ENCODE measurements at regions not wholly inside any gene's neighbourhood (a gene's known extent, or its start where the extent isn't known, plus 50 kb on each side); places are given as distances from the start of the nearest gene placed in this dataset.

GRCh38 chr10:65112573-65112972, 1591.4 kb downstream of the REEP3 start:
- H2AFZ ChIP-seq (ENCODE audit: low read depth, low read length, severe bottlenecking): no peak overlapping the region
- H3K27ac ChIP-seq (ENCODE audit: low read depth, low read length): no peak overlapping the region
- H3K36me3 ChIP-seq (ENCODE audit: low read length): no peaks in the 10 kb centered on the region
- H3K27me3 ChIP-seq (ENCODE audit: low read length): no peaks in the 10 kb centered on the region
- H3F3A ChIP-seq (ENCODE audit: insufficient read depth): no peaks in the 10 kb centered on the region
- H3K9me3 ChIP-seq (ENCODE audit: insufficient read depth, low read length): no peaks in the 10 kb centered on the region
- H3K9me2 ChIP-seq (replicated peaks; ENCODE audit: insufficient read depth, low read length): no peaks in the 10 kb centered on the region
- H3K79me2 ChIP-seq (ENCODE audit: insufficient read depth, low read length): no peaks in the 10 kb centered on the region
- no peak overlapping the region for H3K4me2 ChIP-seq (ENCODE audit: low read depth, low read length, poor library complexity, severe bottlenecking)
- TF ChIP-seq EZH2phosphoT487 (conservative IDR thresholded peaks at IDR 0.05; ENCODE audit: low read length): no peak
- TF ChIP-seq CTCF (IDR thresholded peaks at IDR 0.05; ENCODE audit: insufficient read depth, low read length, poor library complexity, severe bottlenecking): no peak
- H4K20me1 ChIP-seq (ENCODE audit: low read depth, low read length): no peaks in the 10 kb centered on the region
- no peak overlapping the region for H3K4me3 ChIP-seq (ENCODE audit: insufficient read depth, low read length, poor library complexity, severe bottlenecking)
- H3K9ac ChIP-seq (ENCODE audit: low read length): no peak overlapping the region

- Histone ChIP-seq H3K27ac (ENCODE audit: low read depth, low read length) (no peak overlapping the region), H3K36me3 (ENCODE audit: low read length) (no peaks in the 10 kb centered on the region), H3K9ac (ENCODE audit: low read length) (no peak overlapping the region), H3K4me3 (ENCODE audit: insufficient read depth, low read length, poor library complexity, severe bottlenecking) (no peak overlapping the region), H3K9me2 (replicated peaks; ENCODE audit: insufficient read depth, low read length) (0 out of 2 replicates have a peak, but pooled peaks cover 4% of the 10 kb centered on the region), H3K9me3 (ENCODE audit: insufficient read depth, low read length) (no peaks in the 10 kb centered on the region), H4K20me1 (ENCODE audit: low read depth, low read length) (no peaks in the 10 kb centered on the region), H2AFZ (ENCODE audit: low read depth, low read length, severe bottlenecking) (no peak overlapping the region), H3F3A (ENCODE audit: insufficient read depth) (no peaks in the 10 kb centered on the region), H3K4me2 (ENCODE audit: low read depth, low read length, poor library complexity, severe bottlenecking) (no peak overlapping the region), H3K79me2 (ENCODE audit: insufficient read depth, low read length) (no peaks in the 10 kb centered on the region), H3K27me3 (ENCODE audit: low read length) (no peaks in the 10 kb centered on the region)
- TF ChIP-seq EZH2phosphoT487 (conservative IDR thresholded peaks at IDR 0.05; ENCODE audit: low read length) (no peak), CTCF (IDR thresholded peaks at IDR 0.05; ENCODE audit: insufficient read depth, low read length, poor library complexity, severe bottlenecking) (no peak)
Measured at GRCh38 chr10:65123120-65123519, 1601.9 kb downstream of the REEP3 start.

GRCh38 chr10:65125212-65125611, 1604.0 kb downstream of the REEP3 start:
- Histone ChIP-seq H3K9ac (ENCODE audit: low read length) (no peak overlapping the region), H3K4me3 (ENCODE audit: insufficient read depth, low read length, poor library complexity, severe bottlenecking) (no peak overlapping the region), H2AFZ (ENCODE audit: low read depth, low read length, severe bottlenecking) (no peak overlapping the region)

More at GRCh38 chr10:65125212-65125611, 1604.0 kb downstream of the REEP3 start:
- Histone ChIP-seq H3K27me3 (ENCODE audit: low read length) (no peaks in the 10 kb centered on the region), H3K9me3 (ENCODE audit: insufficient read depth, low read length) (no peaks in the 10 kb centered on the region), H3K79me2 (ENCODE audit: insufficient read depth, low read length) (no peaks in the 10 kb centered on the region), H3F3A (ENCODE audit: insufficient read depth) (no peaks in the 10 kb centered on the region), H4K20me1 (ENCODE audit: low read depth, low read length) (no peaks in the 10 kb centered on the region), H3K36me3 (ENCODE audit: low read length) (no peaks in the 10 kb centered on the region), H3K9me2 (replicated peaks; ENCODE audit: insufficient read depth, low read length) (0 out of 2 replicates have a peak, but pooled peaks cover 4% of the 10 kb centered on the region), H3K27ac (ENCODE audit: low read depth, low read length) (no peak overlapping the region), H3K4me2 (ENCODE audit: low read depth, low read length, poor library complexity, severe bottlenecking) (no peak overlapping the region)
- TF ChIP-seq CTCF (IDR thresholded peaks at IDR 0.05; ENCODE audit: insufficient read depth, low read length, poor library complexity, severe bottlenecking) (no peak), EZH2phosphoT487 (conservative IDR thresholded peaks at IDR 0.05; ENCODE audit: low read length) (no peak)
